H4 (cell line): ENCODE measurements at regions not wholly inside any gene's neighbourhood (a gene's known extent, or its start where the extent isn't known, plus 50 kb on each side); places are given as distances from the start of the nearest gene placed in this dataset.
A peak's percentile ranks its signal among the peaks of the same experiment; 100 is the strongest.

Experiments used
- DNase-seq: peaks from one replicate; pipeline ENCODE4 v3.0.0-alpha.2; 2015; ENCODE audit warnings: low spot score

- DNase-seq = no peak
Measured at GRCh38 chr9:106051545-106051944, 357.2 kb downstream of the TMEM38B start.

- no peak for DNase-seq
Measured at GRCh38 chr9:106052166-106052565, 357.8 kb downstream of the TMEM38B start.

- DNase-seq = no peak
Measured at GRCh38 chr9:106052735-106053134, 358.4 kb downstream of the TMEM38B start.

- DNase-seq = no peak
Measured at GRCh38 chr9:106056328-106056727, 362.0 kb downstream of the TMEM38B start.

- DNase-seq = no peak
Measured at GRCh38 chr9:106058460-106058859, 364.1 kb downstream of the TMEM38B start.

- DNase-seq = no peak
Measured at GRCh38 chr9:106059886-106060285, 365.5 kb downstream of the TMEM38B start.

- DNase-seq = no peak
Measured at GRCh38 chr9:106060885-106061284, 366.5 kb downstream of the TMEM38B start.

- no peak for DNase-seq
Measured at GRCh38 chr9:106062250-106062649, 367.9 kb downstream of the TMEM38B start.

GRCh38 chr9:106065136-106065535, 370.8 kb downstream of the TMEM38B start:
- DNase-seq = no peak

- DNase-seq = no peak
Measured at GRCh38 chr9:106065579-106066214, 371.4 kb downstream of the TMEM38B start.

GRCh38 chr9:106066940-106067524, 372.7 kb downstream of the TMEM38B start:
- no peak for DNase-seq

- no peak for DNase-seq
Measured at GRCh38 chr9:106069241-106069640, 374.9 kb downstream of the TMEM38B start.

GRCh38 chr9:106072421-106072820, 378.1 kb downstream of the TMEM38B start:
- DNase-seq = no peak

- no peak for DNase-seq
Measured at GRCh38 chr9:106074006-106074405, 379.7 kb downstream of the TMEM38B start.

- DNase-seq = no peak
Measured at GRCh38 chr9:106075236-106075959, 381.1 kb downstream of the TMEM38B start.

GRCh38 chr9:106075960-106076327, 381.6 kb downstream of the TMEM38B start:
- DNase-seq = peak; percentile 29

- DNase-seq = no peak
Measured at GRCh38 chr9:106076711-106077110, 382.4 kb downstream of the TMEM38B start.

GRCh38 chr9:106077731-106078130, 383.4 kb downstream of the TMEM38B start:
- DNase-seq = no peak

GRCh38 chr9:106082621-106083020, 388.3 kb downstream of the TMEM38B start:
- no peak for DNase-seq

- no peak for DNase-seq
Measured at GRCh38 chr9:106084702-106085101, 390.4 kb downstream of the TMEM38B start.

GRCh38 chr9:106085479-106085878, 391.1 kb downstream of the TMEM38B start:
- no peak for DNase-seq

- DNase-seq = no peak
Measured at GRCh38 chr9:106092083-106092482, 397.7 kb downstream of the TMEM38B start.

GRCh38 chr9:106102821-106103220, 408.5 kb downstream of the TMEM38B start:
- DNase-seq = no peak
